Globus pallidus (tissue), 1 donor: ENCODE measurements at regions not wholly inside any gene's neighbourhood (a gene's known extent, or its start where the extent isn't known, plus 50 kb on each side); places are given as distances from the start of the nearest gene placed in this dataset.

ENCODE experiments used
- DNase-seq: peaks from one replicate; pipeline ENCODE4 v3.0.0-alpha.2; 2015; ENCODE audit warnings: low spot score

DNA sequence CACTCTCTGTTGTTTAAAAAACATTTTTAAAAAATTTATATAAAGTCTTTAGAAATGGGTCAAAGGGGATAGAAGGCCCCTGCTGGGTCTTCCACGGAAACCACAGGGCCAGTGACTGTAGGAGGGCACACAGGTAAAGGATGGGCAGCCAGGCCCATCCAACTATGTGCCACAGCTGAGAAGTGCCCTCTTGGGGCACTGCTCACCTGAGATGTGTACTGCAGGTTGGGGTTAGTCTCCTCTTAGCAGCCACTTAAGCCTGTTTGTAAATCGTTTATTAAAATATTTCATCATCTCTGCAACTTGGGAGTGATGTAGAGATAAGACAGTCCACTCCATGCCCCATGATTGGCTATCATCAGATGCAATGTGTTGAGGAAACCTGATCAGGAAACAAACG lies 222.4 kb downstream of the DIRAS2 start:
- no peak for DNase-seq

DNA sequence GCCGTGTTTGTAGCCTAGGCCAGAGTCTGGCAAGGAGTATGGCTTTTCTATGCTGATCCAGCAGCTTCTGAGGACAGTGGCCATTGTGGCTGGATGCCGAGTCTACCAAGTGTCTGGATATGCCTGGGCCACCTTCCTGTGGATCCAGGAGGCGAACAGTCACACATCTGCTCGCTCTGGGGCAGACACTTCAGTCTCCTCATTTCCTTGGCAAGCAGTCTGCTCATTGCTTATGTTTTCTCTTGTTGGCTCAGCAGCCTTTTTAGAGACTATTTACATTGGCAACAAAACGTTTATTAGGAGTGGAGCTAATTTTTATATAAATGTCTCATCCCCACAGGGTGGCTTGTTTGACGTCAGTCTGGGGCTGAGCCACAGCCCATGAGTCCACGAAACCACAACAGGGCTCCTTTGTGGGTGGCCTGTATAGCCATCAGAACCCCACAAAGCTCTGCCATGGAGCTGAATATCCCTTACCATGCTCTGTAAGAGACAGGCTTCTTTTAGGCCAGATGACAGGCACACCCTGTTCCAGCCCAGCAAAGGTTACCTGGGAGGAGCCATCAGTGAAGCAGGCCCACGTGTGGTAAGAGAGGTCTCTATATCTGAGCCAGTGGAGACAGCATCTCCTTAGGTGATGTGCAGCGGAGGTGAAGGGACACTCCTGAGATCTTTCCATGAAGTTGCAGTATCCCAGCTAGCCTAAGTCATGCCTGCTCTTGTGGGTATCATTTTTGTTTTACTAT lies 221.7 kb downstream of the DIRAS2 start:
- DNase-seq: no peak

DNA sequence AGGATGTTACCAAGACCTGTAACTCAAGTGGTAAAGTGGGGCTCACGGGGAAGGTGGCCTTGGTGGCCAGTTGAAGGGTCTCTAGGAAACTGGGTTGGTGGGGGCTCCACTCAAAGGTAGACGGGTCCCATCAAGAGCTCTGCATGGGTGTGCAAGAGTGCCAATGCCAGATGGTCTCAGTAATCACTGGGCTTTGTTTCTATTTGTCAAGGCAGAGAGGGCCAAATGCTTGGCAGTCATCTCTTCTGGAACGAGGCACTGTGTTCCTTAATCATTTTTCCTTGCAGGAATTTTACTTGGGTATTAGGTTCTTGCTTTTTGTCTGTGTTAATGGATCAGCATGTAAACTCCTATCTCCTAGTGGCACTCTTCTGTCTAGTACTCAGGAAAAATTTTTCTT lies 220.8 kb downstream of the DIRAS2 start:
- DNase-seq: no peak

DNA sequence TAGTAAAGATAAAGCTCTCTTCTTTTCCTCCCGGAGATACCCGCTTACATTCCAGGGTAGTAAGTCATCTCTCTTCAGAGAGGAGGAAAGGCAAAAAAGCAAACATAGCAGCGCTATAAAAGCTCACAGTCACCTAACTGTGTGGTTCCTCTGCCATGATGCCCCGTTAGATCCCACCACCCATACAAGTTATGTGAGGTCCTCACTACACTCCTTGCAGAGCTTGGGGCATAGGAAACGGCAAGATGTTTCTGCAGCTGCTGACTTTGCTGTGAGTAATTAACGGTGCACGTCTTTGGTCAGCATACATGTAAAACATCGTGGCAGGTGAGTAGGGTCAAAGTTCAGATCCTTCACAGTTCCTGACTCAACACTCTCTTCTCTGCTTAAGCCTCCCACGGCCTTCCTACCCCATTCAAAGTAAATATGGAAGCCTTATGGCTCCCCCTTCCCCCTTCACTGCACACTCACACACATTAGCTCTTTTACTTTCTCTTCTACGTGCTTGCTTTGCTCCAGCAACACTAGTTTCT lies 218.9 kb downstream of the DIRAS2 start:
- no peak for DNase-seq

DNA sequence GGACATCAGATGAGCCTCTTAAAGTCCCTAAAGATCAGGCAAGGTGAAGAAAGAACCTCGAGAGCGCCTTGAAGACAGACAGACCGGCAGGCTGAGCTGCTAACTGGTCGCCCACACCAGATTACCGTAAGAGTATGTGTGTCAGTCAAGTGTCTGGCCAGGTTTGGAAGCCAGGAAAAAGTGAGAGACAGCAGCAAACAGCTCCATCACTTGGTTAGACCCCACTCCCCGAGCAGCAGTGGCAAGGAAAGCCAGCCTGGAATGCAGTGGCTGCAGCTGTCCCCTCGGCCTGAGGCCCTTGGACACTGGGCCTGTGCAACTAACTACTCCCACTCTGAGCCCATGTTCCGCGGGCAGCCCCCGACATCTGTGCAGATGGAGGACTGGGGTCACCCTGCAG lies 214.1 kb downstream of the DIRAS2 start:
- DNase-seq: no peak

DNA sequence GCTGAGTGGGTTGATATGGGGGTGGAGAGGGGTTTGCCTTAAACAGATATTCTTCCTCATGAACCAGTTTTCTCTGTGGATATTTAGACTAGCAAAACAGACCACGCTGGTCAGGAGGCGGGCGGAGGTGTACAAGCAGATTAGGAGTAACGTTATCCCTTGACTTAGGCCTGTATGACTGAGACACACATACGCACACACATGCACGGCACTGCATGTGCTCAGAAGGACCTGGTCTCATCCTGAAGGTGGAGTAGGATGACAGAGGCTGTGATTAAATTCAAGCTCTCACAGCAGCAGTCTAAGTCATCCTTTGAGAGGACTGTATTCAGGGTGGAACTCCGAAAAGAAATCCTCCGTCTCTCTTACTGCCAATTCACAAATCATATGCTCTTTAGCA lies 209.7 kb downstream of the DIRAS2 start:
- DNase-seq: no peak

DNA sequence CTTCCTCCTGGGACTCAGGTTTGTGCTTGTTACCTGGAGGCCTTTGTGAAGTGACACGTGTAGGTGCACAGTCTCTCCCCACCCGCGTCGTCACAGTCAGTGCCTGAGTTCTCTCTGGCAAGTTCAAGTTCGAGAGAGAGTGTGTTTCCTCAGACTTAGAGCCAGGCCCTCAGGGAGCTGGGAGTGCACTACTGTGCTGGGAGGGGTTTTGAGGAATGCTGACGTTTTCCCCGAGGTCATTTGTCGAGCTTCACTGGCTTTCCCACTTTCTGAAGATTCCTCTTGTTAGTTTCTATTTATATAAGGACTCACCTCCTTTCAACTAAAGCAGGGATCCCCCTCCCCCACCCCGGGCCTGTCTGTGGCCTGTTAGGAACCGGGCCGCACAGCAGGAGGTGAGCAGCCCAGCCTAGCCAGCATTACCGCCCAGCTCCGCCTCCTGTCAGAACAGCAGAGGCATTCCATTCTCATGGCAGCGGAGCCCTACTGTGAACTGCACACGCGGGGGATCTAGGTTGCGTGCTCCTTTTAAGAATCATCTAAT lies 209.2 kb downstream of the DIRAS2 start:
- no peak for DNase-seq

DNA sequence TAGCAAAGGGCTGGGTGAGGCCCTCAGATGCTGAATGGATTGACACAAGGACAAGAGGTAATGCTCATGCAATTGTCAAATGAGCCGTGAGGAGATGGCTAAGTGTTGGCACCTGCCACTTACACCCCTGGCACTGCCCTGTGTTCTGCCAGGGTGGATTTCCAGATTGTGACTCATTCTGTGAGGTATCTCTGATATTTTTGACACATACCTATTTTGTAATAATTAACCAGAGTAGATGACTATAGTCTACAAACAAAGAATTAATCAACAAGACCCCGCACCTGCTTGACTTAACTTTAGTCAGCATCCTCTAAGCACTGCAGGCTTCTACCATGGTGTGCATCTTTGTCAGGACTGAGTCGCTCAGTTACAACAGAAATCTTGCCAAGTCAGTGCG lies 200.8 kb downstream of the DIRAS2 start:
- DNase-seq: no peak

DNA sequence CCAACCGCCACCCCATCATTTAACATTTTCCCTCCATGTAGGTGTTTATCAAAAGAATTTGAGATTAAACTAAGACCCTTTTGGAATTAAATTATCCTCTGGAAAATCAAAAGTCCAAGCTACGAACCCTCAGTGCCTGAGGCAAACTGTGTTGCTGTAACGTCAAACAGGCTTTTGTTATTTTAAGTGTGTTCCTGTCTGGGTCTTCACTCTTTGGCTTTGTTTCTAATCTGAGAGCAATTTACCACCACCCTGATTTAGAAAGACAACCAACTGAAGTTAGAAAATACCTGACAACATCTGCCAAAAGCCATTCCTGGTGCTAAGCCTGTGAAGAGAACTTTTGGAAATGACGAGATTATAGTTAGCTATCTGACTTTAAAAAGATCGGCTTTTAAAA lies 199.9 kb downstream of the DIRAS2 start:
- no peak for DNase-seq

DNA sequence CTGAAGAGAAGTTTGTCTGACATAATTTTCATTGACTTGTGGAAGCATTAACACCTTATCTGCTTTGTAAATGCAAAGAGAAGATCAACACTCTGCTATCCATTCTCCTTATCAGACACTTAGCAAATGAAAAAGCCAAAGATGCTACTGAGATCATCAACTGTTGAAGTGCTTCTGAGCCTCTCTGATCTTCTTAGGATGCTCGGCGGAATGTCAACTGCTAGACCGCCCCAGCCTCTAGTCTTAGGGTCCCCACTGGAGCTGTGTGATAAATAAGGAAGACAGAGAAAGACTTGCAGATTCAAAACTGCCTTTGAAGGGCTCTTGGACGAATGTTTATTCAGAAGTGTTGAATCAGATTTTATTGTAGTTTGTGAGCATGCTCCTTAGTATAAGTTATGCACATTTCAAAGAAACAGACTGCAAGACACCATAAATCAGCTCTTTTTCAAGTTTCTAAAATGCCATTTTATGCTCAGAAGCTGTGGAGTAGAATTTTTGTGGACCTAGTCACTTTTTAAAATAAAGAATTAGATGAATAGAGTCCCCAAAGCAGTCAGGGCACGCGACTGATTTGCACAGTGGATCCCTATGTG lies 197.9 kb downstream of the DIRAS2 start:
- DNase-seq: no peak

DNA sequence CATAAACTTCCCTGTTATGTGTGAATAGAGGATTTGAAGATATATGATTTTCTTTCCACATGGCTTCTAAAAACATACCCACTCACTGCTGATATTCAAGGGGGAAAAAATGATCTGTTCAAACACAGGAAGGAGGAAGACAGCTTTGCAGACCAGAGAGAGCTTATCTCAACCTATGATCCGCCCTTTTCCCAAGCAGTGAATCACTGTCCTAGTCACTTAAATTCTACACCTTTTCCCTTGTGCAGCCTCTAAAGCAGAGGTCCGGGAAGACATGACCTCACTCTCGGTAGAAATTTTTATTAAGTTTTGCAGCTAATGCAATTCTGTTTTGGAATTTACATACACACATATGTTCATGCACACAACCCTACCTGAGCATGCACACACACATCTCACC lies 197.2 kb downstream of the DIRAS2 start:
- DNase-seq: no peak

DNA sequence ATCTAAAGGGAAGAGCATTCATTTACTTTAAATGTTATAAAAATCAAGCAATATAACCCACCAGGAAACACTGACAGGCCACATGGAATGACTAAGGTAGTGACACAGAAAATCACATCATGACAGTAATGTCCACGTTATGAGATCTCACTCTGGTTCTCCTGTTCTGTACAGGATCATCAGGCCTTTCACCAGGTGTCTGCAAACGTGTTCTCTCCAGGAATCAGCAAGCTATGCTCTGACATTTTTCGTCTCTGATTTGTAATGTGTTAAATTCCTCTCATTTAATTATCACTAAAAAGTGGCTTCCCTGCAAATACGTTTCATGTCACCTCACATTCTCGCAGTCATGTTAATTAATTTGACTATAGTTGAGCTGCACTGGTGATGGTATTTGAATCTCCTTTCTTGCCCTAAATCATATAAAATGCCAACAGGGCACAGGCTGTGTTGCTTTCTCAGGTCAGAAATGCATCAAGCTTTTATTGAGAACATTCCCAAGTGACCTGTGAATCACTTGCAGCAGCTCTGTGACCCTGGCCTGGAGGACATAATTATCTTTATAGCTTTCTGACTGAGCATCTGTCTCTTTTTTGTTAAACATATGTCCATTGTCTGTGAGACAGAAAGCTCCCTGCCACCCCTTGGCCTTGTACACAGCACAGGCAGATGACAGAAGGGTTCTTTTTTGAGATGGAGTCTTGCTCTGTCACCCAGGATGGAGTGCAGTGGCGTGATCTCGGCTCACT lies 196.2 kb downstream of the DIRAS2 start:
- DNase-seq: no peak

DNA sequence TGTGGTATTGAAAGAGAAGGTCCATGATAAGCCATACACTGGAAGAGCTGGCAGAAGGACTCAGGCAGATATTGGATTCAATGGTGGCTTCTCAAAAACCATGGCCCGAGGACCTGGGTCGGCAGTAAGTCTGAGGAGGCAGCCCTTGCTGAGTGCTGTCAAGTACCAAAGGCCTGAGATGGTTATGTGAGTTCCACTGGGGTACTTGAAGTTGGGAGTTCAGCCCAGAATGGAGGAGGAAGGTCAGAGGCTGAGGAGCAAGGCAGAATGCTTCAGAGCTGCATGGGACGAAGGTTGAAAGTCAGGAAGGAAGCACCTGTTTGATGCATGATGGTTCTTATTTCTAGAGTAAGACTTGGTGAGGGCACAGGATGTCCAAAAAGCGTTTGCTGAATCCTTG lies 194.9 kb downstream of the DIRAS2 start:
- DNase-seq: no peak

DNA sequence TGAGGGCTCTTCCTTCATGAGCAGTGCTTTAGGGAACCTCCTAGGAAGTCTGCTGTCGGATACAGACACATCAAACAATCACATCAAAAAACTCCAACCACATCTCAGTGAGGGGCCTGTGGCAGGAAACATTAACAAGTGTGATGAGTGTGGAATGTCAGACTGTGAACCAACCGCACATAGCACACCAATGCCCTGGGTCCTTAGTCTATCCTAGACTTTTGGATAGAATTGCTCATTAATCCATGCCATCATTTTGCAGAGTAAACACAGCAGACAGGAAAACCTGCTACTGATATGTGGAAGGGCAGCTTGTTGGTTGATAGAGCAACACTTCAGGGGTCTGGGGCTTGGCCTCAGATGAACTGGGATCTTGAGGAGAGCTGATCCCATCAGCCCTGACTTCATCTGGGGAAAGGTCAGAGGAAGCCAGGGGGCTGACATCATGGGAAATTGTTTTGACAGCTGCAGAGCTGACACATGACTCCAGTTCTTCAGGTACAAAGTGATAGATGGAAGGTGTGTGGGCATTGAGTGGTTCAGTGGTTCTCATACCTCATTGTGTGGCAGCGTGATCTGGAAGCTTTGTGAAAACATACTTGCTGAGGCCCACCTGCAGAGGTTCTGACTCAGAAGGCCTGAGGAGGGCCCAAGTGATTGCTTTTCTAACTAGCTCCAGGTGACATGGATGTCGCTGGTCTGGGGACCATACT lies 193.3 kb downstream of the DIRAS2 start:
- DNase-seq: no peak

DNA sequence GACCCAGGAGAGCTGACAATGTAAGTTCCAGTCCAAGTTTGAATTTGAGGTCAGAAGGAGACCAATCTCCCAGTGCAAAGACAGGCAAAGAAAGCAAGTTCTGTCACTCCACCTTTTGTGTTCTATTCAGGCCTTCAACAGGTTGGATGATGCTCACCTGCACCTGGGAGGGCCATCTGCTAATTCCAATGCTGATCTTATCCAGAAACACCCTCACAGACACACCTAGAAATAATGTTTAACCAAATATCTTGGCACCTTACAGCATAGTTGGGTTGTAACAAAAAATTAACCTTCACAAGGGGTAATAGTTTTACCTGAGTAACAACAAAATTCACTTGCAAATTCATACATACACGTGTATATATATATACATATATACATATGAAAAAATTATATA lies 190.8 kb downstream of the DIRAS2 start:
- no peak for DNase-seq

DNA sequence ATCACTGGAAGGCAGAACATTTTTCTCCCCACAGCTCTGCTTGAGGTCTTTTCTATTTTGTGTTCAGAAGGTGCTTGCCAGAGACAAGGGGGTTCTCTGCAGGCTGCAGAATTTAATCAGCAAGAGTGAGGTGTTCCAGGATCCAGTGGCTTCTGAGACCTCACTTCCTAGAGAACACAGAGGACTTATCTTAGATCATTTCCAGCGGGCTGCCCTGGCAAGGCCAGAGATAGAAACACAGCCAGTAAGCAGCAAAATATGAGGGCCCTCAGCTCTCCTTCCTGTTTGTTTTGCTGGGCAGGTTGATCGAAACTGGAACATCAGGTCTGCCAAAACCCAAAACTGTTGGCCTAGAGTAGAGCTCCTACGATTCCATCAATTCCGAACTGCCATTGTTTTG lies 187.3 kb downstream of the DIRAS2 start:
- no peak for DNase-seq

DNA sequence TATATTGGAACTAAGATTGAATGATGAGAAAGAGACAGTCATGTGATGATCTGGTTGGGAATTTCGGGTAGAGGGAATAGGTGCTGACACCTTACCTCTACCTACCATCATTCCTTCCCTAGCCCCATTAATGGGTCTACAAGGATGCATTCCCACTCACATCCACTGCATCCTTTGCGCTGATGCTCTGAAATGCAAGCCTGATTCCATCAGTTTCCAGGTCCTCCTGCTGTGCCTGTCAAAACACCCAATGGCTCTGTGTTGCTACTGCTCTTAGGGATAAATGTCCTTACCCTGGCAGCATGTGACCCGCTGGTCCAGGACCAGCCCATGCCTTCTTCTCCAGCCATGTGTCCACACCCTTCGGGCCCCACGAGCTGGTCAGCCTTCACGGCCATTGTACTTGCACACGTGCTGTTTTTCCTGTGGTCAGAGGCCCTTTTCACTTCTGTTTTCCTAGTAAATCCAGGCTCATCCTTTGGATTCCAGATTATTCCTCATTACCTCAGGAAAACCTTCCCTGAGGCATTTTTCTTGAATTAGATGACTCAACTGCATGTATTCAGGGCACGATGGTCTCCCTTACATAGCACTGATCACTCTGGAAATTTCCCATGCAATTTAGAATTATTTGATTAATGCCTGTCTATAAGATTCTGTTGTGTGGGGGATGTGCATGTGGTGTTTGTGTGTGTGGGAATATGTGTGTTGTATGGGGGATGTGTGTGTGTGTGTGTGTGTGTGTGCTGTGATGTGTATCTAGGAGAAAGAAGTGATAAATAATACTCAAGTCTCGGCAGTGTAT lies 185.0 kb downstream of the DIRAS2 start:
- no peak for DNase-seq

DNA sequence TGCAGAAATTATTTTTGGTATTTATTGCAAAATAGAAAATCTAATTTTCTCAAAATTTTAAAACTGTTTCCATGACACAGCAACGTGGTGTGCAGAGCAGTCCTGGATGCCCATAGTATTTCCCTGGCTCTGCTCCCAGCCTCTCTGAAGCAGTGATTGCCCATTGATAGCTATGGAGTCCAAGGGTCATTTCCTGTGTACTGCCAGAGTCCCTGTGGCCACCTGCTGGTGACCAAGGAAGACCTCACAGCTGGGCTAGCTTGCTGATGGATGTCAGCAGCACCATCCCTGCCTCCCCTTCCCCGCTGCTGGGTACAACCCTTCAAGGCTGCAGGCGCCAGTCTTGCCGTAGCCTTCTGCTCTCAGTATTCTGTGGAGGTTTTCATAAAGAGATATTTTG lies 184.1 kb downstream of the DIRAS2 start:
- no peak for DNase-seq

DNA sequence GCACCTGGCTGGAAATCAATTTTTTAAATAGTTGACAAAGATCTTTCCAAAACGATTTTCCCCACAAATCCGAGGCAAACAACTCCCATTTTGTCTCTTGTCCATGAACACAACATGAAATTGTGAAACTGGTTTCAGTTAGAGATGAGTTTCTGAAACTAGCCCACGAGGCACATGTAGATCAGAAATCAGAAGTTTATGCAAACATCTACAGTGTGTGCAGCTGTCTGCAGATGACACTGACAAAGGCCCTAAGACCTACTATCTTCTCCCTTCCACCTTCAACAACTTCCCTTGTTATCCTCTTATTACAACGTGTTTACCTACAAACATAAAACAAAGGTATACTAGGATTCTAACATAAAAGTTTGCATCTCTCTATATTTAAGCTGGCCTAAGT lies 183.3 kb downstream of the DIRAS2 start:
- no peak for DNase-seq

DNA sequence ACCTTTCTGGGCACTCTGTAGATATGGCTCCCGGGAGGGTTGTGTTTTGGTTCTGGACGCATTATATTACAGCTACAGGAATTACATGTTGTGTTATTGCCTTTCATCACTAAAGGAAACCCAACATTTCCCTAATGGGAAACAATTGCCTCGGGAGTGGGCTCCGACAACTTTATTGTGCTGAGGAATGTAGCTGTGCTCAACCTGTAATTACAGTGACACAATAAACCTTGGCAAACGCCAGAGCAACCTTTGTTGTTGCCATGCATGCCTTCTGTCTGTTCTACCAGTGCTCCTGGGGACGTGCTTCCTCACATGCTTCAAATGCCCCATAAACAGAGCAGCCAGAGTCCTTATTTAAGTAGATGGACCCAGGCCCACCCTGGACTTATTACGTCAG lies 182.4 kb downstream of the DIRAS2 start:
- no peak for DNase-seq

DNA sequence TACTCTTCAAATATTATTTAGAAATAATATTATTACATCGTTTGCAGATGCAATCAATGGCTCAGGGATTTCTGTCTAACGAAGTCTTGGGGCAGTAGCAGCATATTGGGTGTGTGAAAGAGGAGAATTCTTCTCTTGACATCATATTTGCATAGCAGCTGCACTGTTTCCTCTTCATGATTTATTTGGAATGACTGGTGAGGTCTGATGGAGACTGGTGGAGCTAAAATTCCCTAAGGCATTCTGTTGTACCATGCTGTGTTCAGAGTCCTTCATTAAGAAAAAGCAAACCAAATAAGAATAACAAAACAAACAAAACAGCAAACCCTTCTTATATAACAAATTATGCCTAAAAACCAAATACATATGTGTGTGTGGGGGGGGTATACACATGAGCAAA lies 177.6 kb downstream of the DIRAS2 start:
- DNase-seq: peak; percentile 6
